SK-N-SH treated with all-trans-retinoic acid at 6 μM for 48 hours (cell line): ENCODE measurements at regions not wholly inside any gene's neighbourhood (a gene's known extent, or its start where the extent isn't known, plus 50 kb on each side); places are given as distances from the start of the nearest gene placed in this dataset.

Experiments
- ATAC-seq: fragments of 200-7000 bp; cut with Tn5 transposase; 3 replicates; pipeline ENCODE4 v1.9.1; 2020; ENCODE audit warnings: mild to moderate bottlenecking, moderate library complexity
- ARNTL ChIP-seq: fragments of 450-650 bp; formaldehyde crosslinking; IDR thresholded peaks from 2 replicates; pipeline ENCODE4 v1.5.0; 2020; ENCODE audit warnings: low read depth, mild to moderate bottlenecking, moderate library complexity, borderline replicate concordance
- CREB5 ChIP-seq: fragments of 250-450 bp; sonication (Bioruptor Pico); IDR thresholded peaks from 2 replicates; pipeline ENCODE4 v1.5.1; 2020; ENCODE audit warnings: low read depth, mild to moderate bottlenecking, moderate library complexity
- CSDC2 ChIP-seq: fragments of 250-450 bp; sonication (Bioruptor Pico); IDR thresholded peaks from 2 replicates; pipeline ENCODE4 v1.5.0; 2020; ENCODE audit warnings: mild to moderate bottlenecking, moderate library complexity
- CSRNP3 ChIP-seq: fragments of 250-450 bp; sonication (Bioruptor Pico); IDR thresholded peaks from 2 replicates; pipeline ENCODE4 v1.5.1; 2021; ENCODE audit warnings: mild to moderate bottlenecking, moderate library complexity
- ESRRG ChIP-seq: fragments of 250-450 bp; sonication (Bioruptor Pico); IDR thresholded peaks from 2 replicates; pipeline ENCODE4 v1.6.1; 2021; ENCODE audit warnings: mild to moderate bottlenecking
- GLIS3 ChIP-seq: fragments of 250-450 bp; sonication (Bioruptor Pico); IDR thresholded peaks from 2 replicates; pipeline ENCODE4 v1.5.0; 2020; ENCODE audit warnings: mild to moderate bottlenecking, moderate library complexity
- OSR1 ChIP-seq: fragments of 250-450 bp; sonication (Bioruptor Pico); IDR thresholded peaks from 2 replicates; pipeline ENCODE4 v1.8.0; 2022; ENCODE audit warnings: moderate library complexity, mild to moderate bottlenecking, inconsistent platforms
- PATZ1 ChIP-seq: fragments of 250-450 bp; sonication (Bioruptor Pico); IDR thresholded peaks from 2 replicates; pipeline ENCODE4 v1.8.0; 2020; ENCODE audit warnings: mild to moderate bottlenecking, moderate library complexity, borderline replicate concordance
- POU6F1 ChIP-seq: fragments of 250-450 bp; sonication (Bioruptor Pico); IDR thresholded peaks from 2 replicates; pipeline ENCODE4 v1.8.0; 2021; ENCODE audit warnings: low read depth, mild to moderate bottlenecking, moderate library complexity, borderline replicate concordance
- PPARA ChIP-seq: fragments of 250-450 bp; sonication (Bioruptor Pico); IDR thresholded peaks from 2 replicates; pipeline ENCODE4 v1.5.0; 2020; ENCODE audit warnings: mild to moderate bottlenecking, borderline replicate concordance
- RARB ChIP-seq: fragments of 250-450 bp; sonication (Bioruptor Pico); IDR thresholded peaks from 2 replicates; pipeline ENCODE4 v1.8.0; 2021; ENCODE audit warnings: mild to moderate bottlenecking, moderate library complexity
- TCF4 ChIP-seq: fragments of 250-450 bp; sonication (Bioruptor Pico); IDR thresholded peaks from 2 replicates; pipeline ENCODE4 v1.8.0; 2021; ENCODE audit warnings: mild to moderate bottlenecking, moderate library complexity, borderline replicate concordance
- TOX ChIP-seq: fragments of 250-450 bp; sonication (Bioruptor Pico); IDR thresholded peaks from 2 replicates; pipeline ENCODE4 v1.8.0; 2021; ENCODE audit warnings: mild to moderate bottlenecking, moderate library complexity, borderline replicate concordance
- TSHZ2 ChIP-seq: fragments of 250-450 bp; sonication (Bioruptor Pico); IDR thresholded peaks from 2 replicates; pipeline ENCODE4 v1.5.0; 2020; ENCODE audit warnings: mild to moderate bottlenecking, moderate library complexity
- ZC3H10 ChIP-seq: fragments of 250-450 bp; sonication (Bioruptor Pico); IDR thresholded peaks from 2 replicates; pipeline ENCODE4 v1.5.1; 2021; ENCODE audit warnings: mild to moderate bottlenecking, moderate library complexity
- ZFP3 ChIP-seq: fragments of 250-450 bp; sonication (Bioruptor Pico); IDR thresholded peaks from 2 replicates; pipeline ENCODE4 v1.5.0; 2020; ENCODE audit warnings: mild to moderate bottlenecking, moderate library complexity
- ZFP30 ChIP-seq: fragments of 450-650 bp; formaldehyde crosslinking; IDR thresholded peaks from 2 replicates; pipeline ENCODE4 v1.5.0; 2022; ENCODE audit warnings: mild to moderate bottlenecking, moderate library complexity
- ZNF565 ChIP-seq: fragments of 450-650 bp; formaldehyde crosslinking; conservative IDR thresholded peaks from 2 replicates; pipeline ENCODE4 v1.5.0; 2020; ENCODE audit warnings: low read depth, mild to moderate bottlenecking, moderate library complexity
- ZNF70 ChIP-seq: fragments of 450-650 bp; formaldehyde crosslinking; IDR thresholded peaks from 2 replicates; pipeline ENCODE4 v1.5.0; 2020; ENCODE audit warnings: mild to moderate bottlenecking, moderate library complexity
- ZNF8 ChIP-seq: fragments of 450-650 bp; formaldehyde crosslinking; IDR thresholded peaks from 2 replicates; pipeline ENCODE4 v1.5.0; 2020; ENCODE audit warnings: mild to moderate bottlenecking, moderate library complexity

GRCh38 chr7:131800008-131800407, 243.6 kb upstream of the PODXL start:
- ATAC-seq, result no peak
- TF ChIP-seq GLIS3, result no peak
- no peak for TF ChIP-seq CSRNP3 (CRISPR knock-in tag)
- TF ChIP-seq CREB5 (CRISPR knock-in tag), result no peak

GRCh38 chr7:131797841-131798240, 241.4 kb upstream of the PODXL start:
- TF ChIP-seq PPARA, result no peak
- TF ChIP-seq ZNF70 (CRISPR knock-in tag), result no peak
- no peak for TF ChIP-seq ZNF8 (CRISPR knock-in tag)
- TF ChIP-seq RARB, result no peak
- TF ChIP-seq POU6F1, result no peak
- TF ChIP-seq ZFP3 (CRISPR knock-in tag), result no peak
- TF ChIP-seq ZNF565 (CRISPR knock-in tag), result no peak
- TF ChIP-seq CSRNP3 (CRISPR knock-in tag), result no peak
- no peak for TF ChIP-seq TSHZ2 (CRISPR knock-in tag)
- TF ChIP-seq ESRRG, result no peak
- no peak for TF ChIP-seq GLIS3
- no peak for TF ChIP-seq ZFP30 (CRISPR knock-in tag)

GRCh38 chr7:131795400-131795799, 239.0 kb upstream of the PODXL start:
- no peak for ATAC-seq
- TF ChIP-seq OSR1 (no peak), ZC3H10 (CRISPR knock-in tag) (no peak), TSHZ2 (CRISPR knock-in tag) (no peak), ZNF565 (CRISPR knock-in tag) (no peak), TCF4 (CRISPR knock-in tag) (no peak), RARB (no peak), ZNF70 (CRISPR knock-in tag) (no peak), CSDC2 (no peak), ZFP30 (CRISPR knock-in tag) (no peak), ARNTL (CRISPR knock-in tag) (no peak), POU6F1 (no peak), ZFP3 (CRISPR knock-in tag) (no peak), TOX (CRISPR knock-in tag) (no peak), PATZ1 (CRISPR knock-in tag) (no peak), ESRRG (no peak), CSRNP3 (CRISPR knock-in tag) (no peak), GLIS3 (no peak), PPARA (no peak)

More at GRCh38 chr7:131797841-131798240, 241.4 kb upstream of the PODXL start:
- no peak for ATAC-seq
